ENCODE measurements at regions not wholly inside any gene's neighbourhood (a gene's known extent, or its start where the extent isn't known, plus 50 kb on each side); places are given as distances from the start of the nearest gene placed in this dataset.
A peak's percentile ranks its signal among the peaks of the same experiment; 100 is the strongest.
"Not testable (repeated sequence)": the region's sequence is repeated elsewhere in the genome, so short reads cannot be mapped to it uniquely, and the experiment has no call there.

- DNase-seq = no peak
These were observed 55.9 kb downstream of the BAMBI start for GRCh38 chr10:28733245-28733644.

DNA sequence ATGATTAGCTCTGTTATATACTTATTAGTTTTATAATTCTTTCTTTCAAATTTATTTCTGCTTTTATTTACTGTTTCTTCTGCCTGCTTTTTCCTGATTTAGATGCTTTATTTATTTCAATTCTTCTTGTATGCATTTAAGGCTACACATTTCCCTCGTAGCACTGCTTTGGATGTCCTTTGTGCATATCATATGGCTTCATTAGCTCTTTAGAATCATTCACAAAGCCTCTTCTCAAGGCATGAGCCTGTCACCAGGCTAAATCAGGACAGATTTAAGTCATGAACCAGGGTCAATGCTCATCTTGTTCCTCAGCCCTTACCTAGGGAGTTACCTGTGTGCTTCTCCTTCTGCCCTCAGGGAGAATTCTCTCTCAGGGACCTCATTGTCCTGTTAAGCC lies 56.3 kb downstream of the BAMBI start:
- no peak for DNase-seq

DNA sequence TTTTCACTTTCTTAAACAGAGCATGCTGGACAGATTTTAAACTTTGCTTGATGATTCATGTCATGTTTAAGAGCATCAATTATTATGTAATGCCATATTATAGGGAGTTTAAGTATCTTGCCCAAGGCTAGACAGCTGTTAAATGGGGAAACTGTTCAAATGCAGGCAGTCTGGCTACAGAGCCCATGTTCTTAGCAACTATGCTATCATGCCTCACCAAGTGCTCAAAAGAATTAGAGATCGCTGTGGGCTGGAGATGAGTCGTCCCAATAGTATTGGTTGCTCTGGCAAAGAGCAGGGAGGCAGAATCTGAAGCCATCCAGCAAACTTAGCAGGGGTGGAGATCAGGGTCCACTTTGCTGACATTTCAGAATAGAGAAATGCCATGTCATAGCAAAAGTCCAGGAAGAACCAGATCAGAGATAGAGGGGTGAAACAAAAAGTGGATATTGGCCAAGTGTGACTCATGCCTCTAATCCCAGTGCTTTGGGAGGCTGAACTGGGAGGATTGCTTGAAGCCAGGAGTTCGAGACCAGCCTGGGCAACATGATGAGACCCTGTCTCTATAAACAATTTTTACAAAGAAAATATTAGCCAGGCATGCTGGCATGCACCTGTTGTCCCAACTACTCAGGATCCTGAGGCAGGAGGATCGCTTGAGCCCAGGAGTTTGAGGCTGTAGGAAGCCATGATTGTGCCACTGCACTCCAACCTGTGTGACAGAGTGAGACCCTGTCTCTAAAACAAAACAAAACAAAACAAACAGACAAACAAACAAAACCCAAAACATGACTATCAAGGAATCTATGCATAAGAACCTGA lies 57.8 kb downstream of the BAMBI start:
- peak; percentile 87 for DNase-seq

- no peak for DNase-seq
These were observed 59.8 kb downstream of the BAMBI start for GRCh38 chr10:28737096-28737495.

DNA sequence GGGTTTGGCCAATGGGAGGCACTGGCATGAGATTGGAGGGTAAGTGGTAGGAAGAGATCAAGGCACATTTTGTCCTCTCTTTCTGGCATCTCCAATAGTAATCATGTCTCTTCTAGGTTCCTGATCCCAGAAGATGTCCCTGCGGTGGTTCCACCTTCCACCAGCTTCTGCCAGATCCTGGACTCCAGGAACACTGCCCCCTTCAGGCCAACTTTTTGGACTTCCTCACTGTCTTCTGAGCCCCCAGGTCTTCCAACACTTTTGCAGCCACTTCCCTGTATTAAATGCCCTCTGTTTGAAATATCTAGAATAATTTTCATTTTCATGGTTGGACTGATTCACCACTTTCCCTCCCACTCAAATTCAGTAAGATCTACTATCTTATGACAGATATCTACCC lies 60.9 kb downstream of the BAMBI start:
- DNase-seq = no peak

GRCh38 chr10:28743576-28743975 lies 66.3 kb downstream of the BAMBI start:
- DNase-seq = no peak

GRCh38 chr10:28744069-28744768 lies 66.9 kb downstream of the BAMBI start:
- no peak for DNase-seq

- peak; percentile 47 for DNase-seq
These were observed 77.8 kb downstream of the BAMBI start for GRCh38 chr10:28754930-28755718.

DNA sequence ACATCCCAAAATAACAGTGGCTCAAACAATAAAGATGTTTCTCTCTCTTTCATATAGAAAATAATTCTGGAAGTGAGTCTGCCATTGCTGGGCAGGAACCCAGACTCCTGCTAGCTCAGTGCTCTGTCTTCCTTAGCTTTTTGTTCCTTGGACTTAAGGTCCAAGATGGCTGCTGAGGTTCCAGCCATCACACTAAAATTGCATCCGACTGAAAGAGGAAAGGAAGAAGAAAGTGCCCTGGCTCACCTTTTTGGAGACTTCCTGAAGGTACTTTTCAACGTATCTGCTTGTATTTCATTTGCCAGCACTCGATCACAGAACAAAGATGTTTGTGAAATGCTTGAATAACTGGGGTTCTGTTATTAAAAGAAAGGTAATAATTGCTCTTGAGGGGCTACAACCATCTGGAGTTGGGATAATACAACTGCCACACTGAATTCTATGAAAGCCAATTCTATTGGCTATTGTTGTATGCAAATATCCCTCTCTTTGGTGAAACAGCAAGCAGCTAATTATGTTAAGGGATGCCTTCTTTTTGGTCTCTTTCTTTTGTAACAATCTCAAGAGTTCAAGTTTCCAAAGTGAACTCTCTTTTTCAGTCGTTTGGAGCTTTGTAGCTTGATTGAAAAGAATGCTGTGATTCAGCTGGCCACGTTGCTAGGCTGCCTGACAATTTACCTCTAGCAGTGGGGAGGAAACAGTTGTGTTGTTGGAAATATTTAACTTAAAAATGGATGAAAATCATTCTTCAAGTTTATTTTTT lies 83.9 kb downstream of the BAMBI start:
- no peak for DNase-seq

GRCh38 chr10:28763471-28764170 lies 86.3 kb downstream of the BAMBI start:
- DNase-seq = no peak

DNA sequence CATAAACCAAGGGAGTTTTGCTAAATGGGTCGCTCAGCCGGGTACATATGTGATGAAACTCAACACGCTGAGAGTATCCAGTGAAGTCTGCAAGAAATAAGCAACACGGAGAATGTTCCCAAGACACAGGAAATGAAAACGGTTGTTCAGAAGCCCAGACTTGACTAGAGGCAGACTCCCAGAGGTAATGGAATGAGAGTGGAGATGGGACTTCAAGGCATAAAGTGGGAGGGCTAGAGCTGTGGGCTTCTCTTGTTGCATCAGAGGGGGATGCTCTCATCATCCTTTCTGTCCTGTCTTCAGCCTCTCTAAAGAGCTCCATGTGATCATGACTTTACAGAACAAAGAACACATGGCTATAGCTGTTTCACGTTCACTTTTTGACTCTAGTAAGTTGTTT lies 88.3 kb downstream of the BAMBI start:
- no peak for DNase-seq

DNA sequence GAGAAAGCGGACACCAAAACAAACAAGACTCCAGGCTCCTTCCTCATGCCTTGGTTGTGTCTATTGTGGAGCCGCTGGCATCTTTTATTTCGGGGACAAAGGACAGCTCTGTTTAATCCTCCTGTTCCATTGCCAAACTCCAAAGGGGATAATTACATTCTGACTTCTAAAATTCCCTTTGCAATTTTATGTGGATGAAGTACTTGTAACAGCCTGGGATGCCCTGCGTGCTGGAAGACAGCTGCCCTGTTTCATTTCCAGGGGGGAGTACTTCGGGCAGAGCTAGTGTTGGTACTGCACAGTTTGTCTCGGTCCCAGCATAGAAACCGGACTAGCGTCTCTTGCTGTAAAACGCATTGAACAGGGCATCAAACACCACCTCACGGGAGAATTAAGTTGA lies 90.9 kb downstream of the BAMBI start:
- DNase-seq = no peak

- no peak for DNase-seq
These were observed 91.8 kb downstream of the BAMBI start for GRCh38 chr10:28769091-28769604.

GRCh38 chr10:28771580-28772090 lies 94.3 kb downstream of the BAMBI start:
- not testable (repeated sequence) for DNase-seq

DNA sequence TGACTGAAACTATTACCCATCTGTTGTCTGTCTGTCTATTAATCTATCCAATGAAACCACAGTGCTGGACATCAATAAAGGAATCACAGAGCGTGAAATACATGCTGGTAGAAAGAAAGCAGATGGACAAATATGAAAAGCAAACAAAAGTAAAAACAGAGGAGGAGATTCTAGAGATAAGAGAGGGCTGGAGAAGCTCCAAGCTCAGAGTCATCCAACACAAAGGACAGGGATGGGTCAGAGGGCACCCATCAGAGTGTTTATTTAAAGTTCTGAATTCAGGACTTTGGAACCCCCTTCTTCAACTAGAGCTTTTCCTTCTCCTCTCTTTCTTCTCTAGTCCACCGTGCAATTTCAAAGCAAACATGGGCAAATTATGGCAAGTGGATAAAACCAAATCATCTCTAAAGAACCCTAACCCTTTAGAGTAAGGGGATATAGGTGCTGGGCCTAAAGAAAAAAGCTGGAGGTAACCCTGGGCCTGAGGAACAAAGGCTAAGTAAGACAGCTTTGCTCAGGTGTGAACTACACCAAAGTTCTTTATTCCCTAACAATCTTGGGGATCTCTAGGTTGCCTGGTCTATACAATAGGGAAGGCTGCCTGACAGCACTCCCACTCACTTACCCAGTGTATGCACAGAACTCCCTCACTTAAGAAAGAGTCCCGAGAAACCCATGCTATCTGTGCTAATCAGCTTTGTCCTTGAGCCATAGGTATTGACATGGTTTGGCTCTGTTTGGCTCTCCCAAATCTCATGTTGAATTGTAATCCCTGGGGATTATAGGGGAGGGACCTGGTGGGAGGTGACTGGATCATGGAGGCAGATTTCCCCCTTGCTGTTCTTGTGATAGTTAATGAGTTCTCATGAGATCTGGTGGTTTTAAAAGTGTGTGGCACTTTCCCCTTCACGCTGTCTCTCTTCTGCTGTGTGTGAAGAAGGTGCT lies 97.0 kb downstream of the BAMBI start:
- DNase-seq = no peak

GRCh38 chr10:28775773-28776172 lies 98.5 kb downstream of the BAMBI start:
- no peak for DNase-seq

DNA sequence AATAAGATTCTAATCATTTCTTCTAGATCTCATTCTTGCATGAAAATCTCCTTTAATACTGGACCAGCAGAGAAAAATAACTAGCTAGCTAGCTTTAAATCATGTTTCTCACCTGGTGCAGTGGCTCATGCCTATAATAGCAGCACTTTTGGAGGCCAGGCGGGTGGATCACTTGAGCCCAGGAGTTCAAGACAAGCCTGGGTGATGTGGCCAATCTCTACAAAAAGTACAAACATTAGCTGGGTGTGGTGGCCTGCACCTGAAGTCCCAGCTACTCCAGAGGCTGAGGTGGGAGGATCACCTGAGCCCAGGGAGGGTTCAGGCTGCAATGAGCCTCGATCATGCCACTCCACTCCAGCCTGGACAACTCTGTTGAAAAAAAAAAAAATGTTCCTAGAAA lies 99.2 kb downstream of the BAMBI start:
- no peak for DNase-seq

- no peak for DNase-seq
These were observed 100.6 kb downstream of the BAMBI start for GRCh38 chr10:28777911-28778310.

GRCh38 chr10:28778524-28778923 lies 101.2 kb downstream of the BAMBI start:
- DNase-seq = no peak

DNA sequence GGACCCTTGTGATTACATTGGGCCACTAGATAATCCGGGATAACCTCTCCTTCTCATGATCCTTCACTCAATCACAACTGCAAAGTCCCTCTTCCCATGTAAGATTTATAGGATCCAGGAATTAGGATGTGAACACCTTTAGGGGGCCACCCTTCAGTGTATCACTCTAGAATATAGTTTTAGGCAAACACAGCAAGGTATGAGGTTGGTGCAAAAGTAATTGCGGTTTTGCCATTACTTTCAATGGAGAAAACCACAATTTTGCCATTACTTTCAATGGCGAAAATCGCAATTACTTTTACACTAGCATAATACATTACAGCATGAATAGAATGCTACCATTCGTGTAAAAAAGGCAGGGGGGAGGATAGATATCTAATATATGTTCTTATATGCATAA lies 104.0 kb downstream of the BAMBI start:
- DNase-seq = no peak

- DNase-seq = no peak
These were observed 105.8 kb downstream of the BAMBI start for GRCh38 chr10:28783087-28783486.
